ENCODE measurements at regions not wholly inside any gene's neighbourhood (a gene's known extent, or its start where the extent isn't known, plus 50 kb on each side); places are given as distances from the start of the nearest gene placed in this dataset.
A peak's percentile ranks its signal among the peaks of the same experiment; 100 is the strongest.

DNA sequence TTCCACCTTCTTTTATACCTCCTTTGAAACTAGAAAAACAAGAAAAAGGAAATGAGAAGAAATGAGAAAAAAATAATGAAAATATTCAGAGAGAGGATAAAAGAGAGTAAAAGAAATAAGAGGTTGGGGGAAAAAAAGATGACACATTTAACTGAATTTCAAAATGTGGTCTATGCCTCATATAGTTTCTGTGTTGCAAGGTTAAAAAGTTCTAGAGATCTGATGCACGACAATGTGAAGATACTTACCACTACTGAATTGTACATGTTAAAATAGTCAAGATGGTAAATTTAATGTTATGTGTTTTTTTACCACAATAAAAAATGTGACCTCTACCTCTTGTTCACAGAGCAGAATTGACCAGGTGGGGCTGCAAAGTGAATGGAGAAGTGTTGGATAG, 314.8 kb upstream of the OR4E1 start:
- no peak for DNase-seq (ENCODE audit: low read depth in 2 of 2)

DNA sequence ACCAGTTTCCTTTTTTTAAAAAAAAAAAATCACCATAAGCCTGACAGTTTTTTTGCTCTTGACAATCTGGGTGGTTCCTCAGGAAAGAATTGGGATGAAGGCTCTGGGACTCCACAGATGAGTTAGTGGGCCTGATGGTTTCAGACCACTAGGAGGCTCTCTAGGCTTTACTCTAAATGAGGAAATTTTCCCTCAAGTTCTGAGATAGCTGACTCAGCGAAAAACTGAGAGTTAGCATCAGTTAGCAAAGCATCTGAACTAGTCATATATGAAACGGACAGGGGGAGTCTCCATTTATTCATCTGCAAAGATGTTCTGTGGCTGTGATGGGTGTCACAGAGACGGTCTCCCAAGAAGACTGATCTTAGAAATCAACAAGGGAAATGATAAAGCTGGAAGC, 314.3 kb upstream of the OR4E1 start:
- no peak for DNase-seq (ENCODE audit: low read depth in 2 of 2)

DNA sequence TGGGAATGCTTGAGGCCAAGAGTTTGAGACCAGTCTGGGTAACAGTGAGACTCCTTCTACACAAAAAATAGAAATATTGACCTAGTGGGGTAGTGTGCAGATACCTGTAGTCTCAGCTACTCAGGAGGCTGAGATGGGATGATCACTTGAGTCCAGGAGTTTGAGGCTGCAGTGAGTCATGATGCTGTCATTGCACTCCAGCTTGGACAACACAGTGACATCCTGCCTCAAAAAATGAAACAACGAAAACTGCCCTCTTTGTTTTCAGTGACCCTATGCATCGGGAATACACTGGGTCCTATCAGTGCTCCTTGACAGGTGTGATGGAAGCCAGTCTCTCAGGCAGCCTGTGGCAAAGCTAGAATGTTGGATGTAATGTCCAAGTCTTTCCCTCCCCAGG, 311.5 kb upstream of the OR4E1 start:
- DNase-seq (ENCODE audit: low read depth in 2 of 2), result no peak

DNA sequence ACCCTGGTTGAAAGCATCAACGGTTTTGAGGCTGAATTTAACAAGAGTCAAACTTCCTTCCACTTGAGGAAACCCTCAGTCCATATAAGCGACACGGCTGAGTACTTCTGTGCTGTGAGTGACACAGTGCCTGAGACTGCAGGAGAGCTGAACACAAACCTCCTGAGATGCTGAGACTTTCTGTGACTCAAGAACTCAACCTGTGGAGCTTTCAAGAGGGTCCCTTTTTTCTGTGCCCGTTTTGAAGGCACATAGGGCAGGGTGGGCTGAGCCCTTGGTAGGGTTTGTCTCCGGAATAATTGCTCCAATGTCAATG, 305.3 kb upstream of the OR4E1 start:
- DNase-seq (ENCODE audit: low read depth in 2 of 2), result no peak

DNA sequence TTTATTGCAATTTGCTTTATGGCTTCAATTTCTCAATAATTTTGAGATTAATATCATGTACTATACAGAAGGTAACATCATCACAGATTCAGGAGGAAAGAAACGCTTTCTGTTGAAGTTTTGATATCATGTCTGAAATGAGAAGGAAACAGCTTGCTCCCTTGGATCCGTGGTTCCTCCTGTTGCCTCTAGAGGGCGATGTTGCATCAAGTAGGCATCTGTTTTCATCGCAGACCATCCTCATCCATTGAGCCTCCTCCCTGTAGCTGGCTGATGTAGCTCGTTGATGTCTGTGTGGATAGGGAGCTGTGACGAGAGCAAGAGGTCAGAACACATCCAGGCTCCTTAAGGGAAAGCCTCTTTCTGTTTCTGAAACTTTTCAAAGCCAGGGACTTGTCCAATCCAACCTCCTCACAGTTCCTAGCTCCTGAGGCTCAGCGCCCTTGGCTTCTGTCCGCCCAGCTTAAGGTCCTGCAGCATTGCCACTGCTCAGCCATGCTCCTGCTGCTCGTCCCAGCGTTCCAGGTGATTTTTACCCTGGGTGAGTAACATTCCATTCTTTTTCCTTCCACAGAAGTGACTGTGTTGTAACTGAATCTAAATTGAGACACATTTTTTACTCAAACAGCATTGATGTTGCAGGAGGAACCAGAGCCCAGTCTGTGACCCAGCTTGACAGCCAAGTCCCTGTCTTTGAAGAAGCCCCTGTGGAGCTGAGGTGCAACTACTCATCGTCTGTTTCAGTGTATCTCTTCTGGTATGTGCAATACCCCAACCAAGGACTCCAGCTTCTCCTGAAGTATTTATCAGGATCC, 304.8 kb upstream of the OR4E1 start:
- no peak for DNase-seq (ENCODE audit: low read depth in 2 of 2)

DNA sequence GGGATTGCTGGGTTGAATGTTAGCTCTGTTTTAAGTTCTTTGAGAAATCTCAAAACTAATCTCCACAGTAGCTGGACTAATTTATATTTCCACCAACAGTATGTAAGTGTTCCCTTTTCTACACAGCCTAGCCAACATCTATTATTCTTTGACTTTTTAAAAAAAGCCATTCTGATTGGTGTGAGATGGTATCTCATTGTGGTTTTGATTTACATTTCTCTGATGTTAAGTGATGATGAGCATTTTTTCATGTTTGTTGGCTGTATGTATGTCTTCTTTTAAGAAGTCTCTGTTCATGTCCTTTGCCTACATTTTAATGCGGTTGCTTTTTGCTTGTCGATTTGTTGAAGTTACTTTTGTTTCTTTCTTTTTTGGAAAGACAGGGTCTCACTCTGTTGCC, 301.1 kb upstream of the OR4E1 start:
- no peak for DNase-seq (ENCODE audit: low read depth in 2 of 2)

DNA sequence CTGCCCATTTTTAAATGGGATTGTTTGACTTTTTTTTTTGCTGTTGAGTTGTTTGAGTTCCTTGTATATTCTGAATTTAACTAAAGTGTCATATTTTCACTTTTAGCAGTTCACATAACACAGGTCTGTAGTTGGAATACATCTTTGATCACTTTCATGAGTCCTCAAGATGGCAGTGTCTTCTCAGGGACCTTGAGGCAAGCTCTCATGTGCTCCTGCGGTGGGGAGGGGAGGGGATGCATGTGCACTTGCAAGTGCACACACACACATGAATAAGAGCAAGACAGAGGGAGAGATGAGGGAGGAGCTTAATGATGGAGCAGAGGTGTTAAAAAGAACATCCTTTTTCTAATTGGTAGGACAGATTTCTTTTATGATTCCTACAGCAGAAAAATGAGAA, 291.4 kb upstream of the OR4E1 start:
- no peak for DNase-seq (ENCODE audit: low read depth in 2 of 2)

DNA sequence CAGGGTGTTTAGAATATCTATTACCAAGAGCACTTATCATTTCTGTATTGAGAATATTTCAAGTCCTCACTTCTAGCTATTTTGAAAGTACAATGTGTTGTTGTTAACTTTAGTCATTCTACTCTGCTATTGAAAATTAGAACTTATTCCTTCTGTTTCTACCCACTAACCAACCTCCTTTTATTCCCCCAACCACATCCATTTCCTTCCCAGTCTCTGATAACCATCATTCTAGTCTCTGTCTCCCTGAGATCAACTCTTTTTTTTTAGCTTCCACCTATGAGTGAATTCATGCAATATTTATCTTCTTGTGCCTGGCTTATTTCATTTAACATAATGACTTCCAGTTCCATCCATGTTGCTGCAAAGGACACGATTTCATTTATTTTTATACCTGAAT, 290.6 kb upstream of the OR4E1 start:
- DNase-seq (ENCODE audit: low read depth in 2 of 2), result no peak

DNA sequence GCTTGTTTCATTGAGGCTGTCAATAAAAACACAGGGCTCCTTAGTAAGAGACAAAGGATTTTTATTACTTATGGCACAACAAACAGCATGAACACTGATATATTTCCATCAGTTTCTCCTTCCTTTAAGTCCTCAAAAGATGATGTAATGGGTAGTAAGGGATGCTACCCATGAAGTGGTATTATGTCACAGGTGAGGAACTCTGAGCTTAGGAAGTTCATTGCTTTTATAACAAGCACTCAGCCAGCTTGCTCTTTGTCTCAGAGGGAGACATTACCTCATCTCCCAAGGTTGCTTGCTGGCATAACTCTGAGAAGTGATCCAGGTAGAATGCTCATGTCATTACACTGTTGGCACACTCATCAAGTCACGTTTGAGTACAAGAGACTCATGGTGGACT, 287.0 kb upstream of the OR4E1 start:
- DNase-seq (ENCODE audit: low read depth in 2 of 2), result no peak

DNA sequence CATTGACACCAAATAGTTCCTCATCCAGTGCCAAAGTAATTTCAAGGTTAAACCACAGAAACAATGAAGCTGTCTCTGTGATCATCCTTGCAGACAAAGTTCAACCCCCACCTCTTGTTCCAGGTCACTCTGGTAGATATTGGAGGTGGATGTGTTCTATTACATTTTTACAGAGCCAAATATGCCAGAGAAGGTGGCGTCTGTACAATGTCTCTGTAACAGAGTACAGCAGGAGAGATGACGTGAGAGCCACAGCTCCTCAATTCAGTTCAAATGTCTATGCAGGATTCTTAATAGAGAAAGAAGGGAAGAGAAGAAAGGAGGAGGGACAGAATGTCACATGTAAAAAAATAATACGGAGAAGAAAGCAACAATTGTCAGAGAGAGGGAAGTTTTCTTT, 268.3 kb upstream of the OR4E1 start:
- no peak for DNase-seq (ENCODE audit: low read depth in 2 of 2)

DNA sequence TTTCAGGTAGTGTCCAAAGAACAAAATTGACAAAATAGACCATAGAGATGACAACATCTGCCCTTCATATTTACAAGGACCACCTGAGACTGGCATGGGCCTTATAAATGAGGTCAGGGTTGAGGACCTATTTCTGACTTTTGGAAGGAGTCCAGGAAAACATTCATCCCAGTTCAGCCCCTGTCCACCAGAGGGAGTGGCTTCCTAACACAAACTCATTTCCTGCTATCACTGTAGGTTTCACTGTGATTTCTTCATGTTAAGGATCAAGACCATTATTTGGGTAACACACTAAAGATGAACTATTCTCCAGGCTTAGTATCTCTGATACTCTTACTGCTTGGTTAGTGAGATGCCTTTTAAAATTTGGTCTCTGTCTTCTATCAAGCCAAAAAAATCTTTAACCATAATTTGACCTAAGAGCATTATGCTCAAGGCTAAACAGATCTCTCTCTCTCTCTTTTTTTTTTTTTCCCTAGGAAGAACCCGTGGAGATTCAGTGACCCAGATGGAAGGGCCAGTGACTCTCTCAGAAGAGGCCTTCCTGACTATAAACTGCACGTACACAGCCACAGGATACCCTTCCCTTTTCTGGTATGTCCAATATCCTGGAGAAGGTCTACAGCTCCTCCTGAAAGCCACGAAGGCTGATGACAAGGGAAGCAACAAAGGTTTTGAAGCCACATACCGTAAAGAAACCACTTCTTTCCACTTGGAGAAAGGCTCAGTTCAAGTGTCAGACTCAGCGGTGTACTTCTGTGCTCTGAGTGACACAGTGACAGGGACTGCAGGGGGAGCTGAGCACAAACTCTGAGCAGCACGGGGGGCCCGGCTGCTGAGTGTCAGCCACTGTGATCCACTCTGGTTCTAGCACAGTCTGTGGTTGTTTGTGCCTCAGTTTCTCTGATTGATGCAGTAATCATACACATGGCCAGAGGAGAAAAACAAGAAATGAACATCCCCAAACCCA, 267.6 kb upstream of the OR4E1 start:
- DNase-seq (ENCODE audit: low read depth in 2 of 2), result no peak

DNA sequence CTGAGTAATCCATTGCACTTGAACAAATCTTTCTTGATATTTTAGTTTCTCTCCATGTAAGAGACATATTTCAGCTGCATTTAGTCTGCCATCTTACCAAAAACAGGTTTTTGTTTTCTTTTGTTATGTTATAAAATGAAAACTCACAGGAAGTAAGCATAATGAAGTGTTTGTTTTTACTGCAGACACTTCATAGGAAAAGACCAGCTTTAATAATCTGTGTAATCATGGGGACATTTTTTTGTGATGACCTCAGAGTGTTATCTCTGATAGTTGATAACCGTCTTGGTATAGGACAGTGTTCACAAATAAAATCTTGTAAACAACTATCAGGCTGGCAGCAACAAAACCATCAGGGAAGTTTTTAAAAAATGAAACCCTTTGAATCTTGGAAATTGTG, 266.2 kb upstream of the OR4E1 start:
- DNase-seq (ENCODE audit: low read depth in 2 of 2), result no peak

DNA sequence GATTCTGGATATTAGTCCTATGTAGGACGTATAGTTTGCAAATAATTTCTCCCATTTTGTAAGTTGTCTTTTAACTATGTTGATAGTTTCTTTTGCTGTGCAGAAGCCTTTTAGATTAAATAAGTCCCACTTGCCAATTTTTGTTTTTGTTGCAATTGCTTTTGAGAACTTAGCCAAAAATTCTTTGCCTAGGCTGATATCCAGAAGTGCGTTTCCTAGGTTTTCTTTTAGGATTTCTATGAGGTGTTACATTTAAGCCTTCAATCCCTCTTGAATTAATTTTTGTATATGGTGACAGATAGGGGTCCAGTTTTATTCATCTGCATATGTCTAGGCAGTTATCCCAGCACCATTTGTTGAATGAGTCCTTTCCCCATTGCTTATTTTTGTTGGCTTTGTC, 264.4 kb upstream of the OR4E1 start:
- DNase-seq (ENCODE audit: low read depth in 2 of 2), result no peak

DNA sequence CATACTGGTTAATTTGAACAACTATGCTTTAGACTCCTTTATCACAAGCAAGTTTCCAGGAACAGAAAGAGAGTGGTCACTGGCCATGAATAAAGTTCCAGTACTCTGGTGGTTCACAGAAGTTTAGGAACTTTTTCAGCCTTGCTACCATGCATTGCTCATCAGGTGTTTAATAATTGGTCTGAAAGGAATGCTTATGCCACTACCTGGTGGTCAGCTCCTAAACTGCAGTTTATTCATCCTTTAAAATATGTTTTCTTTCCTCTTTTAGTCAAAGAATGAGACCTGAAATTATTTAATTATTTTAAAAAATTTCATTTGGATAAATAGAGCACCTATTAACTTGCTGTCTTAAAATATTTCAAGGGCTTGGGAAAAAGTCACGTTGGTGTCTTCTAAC, 260.1 kb upstream of the OR4E1 start:
- DNase-seq (ENCODE audit: low read depth in 2 of 2), result no peak

DNA sequence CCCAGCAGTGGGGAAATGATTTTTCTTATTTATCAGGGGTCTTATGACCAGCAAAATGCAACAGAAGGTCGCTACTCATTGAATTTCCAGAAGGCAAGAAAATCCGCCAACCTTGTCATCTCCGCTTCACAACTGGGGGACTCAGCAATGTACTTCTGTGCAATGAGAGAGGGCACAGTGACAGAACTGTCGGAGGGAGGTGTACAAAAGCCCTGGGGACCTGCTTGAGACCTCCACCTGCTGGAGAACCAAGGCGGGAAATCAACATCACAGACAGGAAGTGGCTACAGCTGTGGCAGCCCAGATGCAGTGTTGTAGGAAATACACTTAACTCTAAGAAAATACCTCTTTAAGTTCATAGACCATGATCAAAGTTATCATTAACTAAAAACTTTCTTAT, 250.9 kb upstream of the OR4E1 start:
- DNase-seq (ENCODE audit: low read depth in 2 of 2), result no peak

DNA sequence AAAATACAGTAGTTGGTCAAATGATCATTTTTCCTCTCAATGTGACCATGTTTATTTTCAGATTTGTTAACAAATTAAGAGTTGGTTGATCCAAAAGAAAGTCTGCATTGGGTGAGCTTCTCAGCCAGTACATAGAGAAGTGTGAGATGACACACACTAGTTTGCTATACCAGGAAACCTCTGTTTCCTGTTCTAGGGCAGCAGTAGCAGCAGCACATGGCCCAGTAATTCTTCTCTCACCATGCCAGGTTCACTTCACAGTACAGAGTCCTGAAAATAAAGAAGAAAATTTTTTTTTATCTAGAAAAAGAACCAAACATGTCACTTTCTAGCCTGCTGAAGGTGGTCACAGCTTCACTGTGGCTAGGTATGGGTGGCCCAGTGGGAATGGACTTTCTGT, 250.2 kb upstream of the OR4E1 start:
- DNase-seq (ENCODE audit: low read depth in 2 of 2), result no peak

DNA sequence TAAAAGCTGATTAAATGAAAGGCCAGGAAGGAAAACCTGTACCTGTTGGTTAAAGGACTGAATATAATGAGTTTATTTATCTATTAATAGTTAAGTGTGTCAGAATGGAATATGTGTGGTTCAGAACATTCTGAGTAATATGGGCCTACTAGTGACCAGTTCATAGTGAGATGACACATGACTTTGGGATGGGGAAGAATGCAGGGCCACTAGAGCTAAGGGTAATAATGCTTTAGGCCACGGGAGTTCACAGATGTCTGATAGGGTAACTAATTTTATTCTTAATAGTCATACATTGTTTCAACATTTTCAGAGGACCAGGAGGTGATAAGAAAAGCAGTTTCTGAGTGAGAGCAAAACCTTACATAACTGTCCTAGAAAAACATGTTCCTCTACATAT, 247.8 kb upstream of the OR4E1 start:
- no peak for DNase-seq (ENCODE audit: low read depth in 2 of 2)

DNA sequence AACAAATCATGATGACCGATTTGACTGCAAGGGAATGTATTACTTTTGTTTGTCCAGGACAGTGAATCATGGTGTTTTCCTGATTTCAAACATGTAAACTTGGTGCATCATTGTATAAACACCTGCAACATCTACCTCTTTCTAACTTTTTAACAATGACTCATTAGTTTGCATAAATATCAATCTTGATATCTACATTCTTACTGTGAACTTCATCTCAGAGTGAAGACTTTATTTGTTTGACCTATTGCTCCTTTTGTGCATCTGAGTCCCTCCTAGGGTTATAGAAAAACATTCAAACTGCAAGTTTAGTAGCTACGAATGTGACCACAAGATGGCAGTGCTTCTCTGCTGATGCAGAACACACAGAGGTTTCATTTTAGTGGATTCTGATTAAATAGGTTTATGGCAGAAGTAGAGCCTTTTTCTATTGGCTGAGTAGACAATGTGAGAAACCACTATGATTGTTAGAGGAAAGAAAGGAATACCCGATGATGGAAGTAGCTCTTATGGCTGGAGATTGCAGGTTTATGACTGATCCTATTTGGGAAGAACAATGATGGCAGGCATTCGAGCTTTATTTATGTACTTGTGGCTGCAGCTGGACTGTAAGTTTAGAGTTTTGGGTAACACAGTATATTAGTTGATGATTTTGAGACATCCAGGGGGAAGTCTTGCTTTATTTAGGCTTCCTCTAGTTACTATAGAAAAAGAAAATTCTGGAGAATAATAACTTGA, 244.2 kb upstream of the OR4E1 start:
- peak; percentile 1 to 2 for DNase-seq (ENCODE audit: low read depth in 2 of 2)

DNA sequence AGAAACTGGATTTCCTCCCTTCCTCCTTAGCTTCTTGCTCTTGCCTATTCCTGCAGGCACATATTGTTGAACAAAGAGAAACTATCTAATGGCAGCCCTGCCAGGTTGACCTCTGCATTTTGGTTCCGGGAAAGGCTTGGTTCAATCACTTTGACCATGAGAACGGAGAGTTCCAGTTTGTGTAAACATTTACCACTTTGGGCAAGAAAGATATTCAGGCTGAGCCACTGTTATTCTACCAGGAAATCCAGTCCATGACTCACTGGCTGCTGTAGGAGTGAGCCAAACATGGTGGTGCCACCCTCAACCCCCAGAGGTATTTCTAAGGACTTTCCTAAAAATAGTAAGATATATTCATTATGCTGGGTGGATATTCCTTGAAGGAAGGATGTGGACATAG, 242.2 kb upstream of the OR4E1 start:
- DNase-seq (ENCODE audit: low read depth in 2 of 2), result no peak

DNA sequence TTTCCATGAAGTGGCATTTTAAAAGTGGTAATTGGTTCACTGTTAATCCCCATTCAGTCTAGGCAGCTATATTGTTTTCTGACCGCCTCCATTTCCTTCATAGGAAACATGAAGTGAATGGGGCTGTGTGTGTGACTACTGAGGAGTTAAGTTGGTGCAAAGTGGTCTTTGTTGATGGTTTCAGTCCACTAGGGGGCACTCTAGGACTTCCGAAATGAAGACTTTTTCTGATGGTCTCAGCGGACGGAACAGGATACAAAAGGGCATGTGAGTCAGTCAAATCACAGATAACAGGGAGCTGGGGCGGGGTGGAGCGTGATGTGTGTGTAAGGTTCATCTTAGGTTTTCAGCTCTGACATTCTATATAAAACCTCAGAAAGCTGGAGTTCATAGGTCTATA, 240.1 kb upstream of the OR4E1 start:
- DNase-seq (ENCODE audit: low read depth in 2 of 2), result peak; percentile 3 to 15

DNA sequence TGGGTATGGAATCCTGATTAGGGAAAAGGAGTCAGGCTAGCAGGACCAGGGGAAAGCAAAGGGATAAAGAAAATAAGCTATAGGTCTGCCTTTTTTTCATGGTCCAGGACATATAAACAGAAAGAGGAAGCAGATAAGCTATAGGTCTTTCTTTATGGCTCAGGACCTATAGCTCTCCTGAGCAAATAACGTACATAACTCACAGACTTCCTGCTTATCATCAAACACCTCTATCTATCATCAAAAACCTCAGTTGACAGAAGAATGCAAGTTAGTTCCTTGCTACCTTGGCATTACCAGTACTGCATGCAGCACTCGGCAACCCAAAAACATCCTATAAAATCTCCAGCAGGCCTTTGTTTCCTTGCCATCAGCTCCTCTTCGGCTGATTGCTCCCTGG, 238.7 kb upstream of the OR4E1 start:
- DNase-seq (ENCODE audit: low read depth in 2 of 2), result no peak

DNA sequence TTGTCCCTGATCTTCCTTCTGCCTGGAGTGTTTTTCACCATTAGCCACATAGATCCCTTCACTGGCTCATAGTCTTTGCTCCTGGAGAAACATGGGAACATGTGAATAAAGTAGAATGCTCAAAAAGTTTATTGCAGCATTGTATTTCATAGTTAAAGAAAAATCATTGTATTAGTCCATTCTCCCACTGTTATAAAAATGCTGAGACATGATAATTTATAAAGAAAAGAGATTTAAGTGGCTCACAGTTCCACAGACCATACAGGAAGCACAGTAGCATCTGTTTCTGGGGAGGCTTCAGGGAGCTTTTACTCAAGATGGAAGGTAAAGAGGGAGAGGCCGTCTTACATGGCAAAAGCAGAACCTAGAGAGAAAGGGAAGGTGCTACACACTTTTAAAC, 238.3 kb upstream of the OR4E1 start:
- DNase-seq (ENCODE audit: low read depth in 2 of 2), result no peak

DNA sequence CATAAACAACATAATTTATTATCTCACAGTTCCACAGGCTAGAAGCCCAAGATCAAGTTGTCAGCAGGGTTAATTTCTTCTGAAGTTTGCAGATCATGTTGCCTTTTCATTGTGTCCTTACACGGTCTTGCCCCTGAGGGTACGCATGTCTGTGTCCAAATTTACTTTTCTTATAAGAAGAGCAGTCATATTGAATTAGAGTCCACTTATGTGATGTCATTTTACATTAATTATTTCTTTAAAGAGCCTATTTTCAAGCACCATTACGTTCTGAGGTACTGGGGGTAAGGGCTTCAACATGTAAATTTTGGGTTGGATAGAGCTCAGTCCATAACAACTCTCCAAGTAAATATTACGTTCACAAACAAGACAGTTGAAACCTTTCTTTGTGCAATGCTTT, 236.6 kb upstream of the OR4E1 start:
- no peak for DNase-seq (ENCODE audit: low read depth in 2 of 2)
